Transverse colon (tissue), 4 donors: ENCODE measurements at regions not wholly inside any gene's neighbourhood (a gene's known extent, or its start where the extent isn't known, plus 50 kb on each side); places are given as distances from the start of the nearest gene placed in this dataset.

ENCODE experiments used
- CTCF ChIP-seq, 5 experiments: fragments of 200-600 bp in 3 of 5; fragments of 450-650 bp in 2 of 5; sonication (generic) in 3 of 5; IDR thresholded peaks; 1 replicate in 2 of 5; 2 replicates in 3 of 5; pipeline ENCODE4 v1.5.1; 2016 to 2017; ENCODE audit warnings: antibody characterized with exemption in 5 of 5, inconsistent platforms in 3 of 5, mild to moderate bottlenecking in 2 of 5, moderate library complexity in 1 of 5
- POLR2A ChIP-seq: fragments of 450-650 bp; IDR thresholded peaks from one replicate; pipeline ENCODE4 v1.6.1; 2016; ENCODE audit warnings: antibody characterized with exemption, mild to moderate bottlenecking, moderate library complexity
- POLR2AphosphoS5 ChIP-seq, 3 donors: sonication (generic); formaldehyde crosslinking; IDR thresholded peaks; one replicate each; pipeline ENCODE4 v1.6.1; 2016; ENCODE audit warnings: antibody characterized with exemption in 3 of 3

- TF ChIP-seq POLR2A = no peak
- no peak for TF ChIP-seq CTCF (IDR thresholded peaks at IDR 0.05)
- no peak for TF ChIP-seq POLR2AphosphoS5 (IDR thresholded peaks at IDR 0.05)
Measured at GRCh38 chr10:83580373-83581012, 558.8 kb upstream of the GHITM start.
